ENCODE measurements at regions not wholly inside any gene's neighbourhood (a gene's known extent, or its start where the extent isn't known, plus 50 kb on each side); places are given as distances from the start of the nearest gene placed in this dataset.

DNA sequence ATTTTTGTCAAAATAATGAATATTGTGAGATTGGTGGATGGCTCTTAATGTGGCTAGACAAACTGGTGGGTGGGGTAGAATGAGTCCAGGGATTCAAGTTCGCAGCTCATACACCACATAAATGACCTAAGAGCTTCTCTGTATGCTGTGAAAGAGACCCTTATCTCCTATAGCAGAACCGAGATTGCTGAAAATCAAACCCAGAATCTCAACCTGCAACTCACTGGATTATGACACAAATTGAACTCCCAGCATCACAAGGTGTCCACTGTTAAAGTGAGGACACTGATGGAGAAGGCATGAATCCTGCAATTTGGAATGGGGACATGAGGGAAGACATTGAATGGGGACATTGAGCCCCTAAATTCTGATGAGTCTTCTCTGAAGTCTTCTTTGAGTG, 51.3 kb upstream of the CNKSR3 start:
- no peak for DNase-seq

DNA sequence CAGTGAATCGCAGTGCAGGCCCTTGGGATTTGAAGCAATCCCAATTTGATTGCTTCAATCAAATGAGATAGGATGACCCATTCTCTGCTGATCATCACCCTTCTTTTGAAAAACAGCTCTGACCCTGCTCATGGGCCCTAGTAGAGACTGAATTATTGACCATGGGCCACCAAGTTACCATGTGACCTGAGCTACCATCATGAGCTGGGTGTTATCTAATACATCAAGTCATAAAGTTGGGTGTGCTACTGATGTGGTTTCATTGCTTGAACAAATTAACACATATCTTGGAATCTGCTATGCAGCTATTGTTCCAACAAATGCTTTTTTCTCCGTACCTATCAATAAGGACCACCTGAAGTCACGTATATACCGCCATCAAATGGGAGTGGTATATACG, 54.8 kb upstream of the CNKSR3 start:
- no peak for DNase-seq

DNA sequence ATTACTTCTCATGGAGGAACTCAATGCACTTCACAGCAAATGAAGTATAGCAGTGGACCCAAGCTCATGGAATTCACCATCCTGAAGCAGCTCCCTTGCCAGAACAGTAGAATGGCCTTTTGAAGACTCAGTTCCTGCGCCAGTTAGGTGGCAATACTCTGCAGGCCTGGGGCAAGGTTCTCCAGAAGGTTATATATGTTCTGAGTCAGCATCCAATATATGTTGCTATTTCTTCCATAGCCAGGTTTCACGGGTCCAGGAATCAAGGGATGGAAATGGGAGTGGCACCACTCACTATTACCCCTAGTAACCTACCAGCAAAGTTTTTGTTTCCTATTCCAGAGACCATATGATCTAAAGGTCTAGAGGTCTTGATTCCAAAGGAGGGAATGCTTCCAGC, 56.4 kb upstream of the CNKSR3 start:
- no peak for DNase-seq

DNA sequence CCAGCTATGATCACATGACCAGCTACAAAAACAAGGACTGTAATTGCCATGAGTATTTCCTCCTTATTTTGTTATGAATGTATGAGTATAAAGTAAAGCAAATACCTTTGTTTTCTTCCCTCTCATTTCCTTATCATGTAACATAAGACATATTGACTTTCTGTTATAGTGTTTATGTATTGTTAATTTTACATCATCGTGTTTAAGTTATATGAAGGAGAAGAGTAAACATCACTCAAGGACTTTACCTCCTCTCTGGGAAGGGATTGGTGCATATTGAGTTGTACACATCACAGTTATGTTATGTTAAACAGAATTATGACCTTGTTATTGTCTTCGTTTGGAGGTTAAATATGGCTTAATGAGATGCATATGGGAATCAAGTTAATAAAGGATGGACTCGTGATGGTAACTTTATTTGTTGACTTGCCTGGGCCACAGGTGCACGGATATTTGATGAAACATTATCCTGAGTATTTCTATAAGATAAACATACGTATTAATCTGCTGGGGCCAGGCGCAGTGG, 57.3 kb upstream of the CNKSR3 start:
- no peak for DNase-seq

DNA sequence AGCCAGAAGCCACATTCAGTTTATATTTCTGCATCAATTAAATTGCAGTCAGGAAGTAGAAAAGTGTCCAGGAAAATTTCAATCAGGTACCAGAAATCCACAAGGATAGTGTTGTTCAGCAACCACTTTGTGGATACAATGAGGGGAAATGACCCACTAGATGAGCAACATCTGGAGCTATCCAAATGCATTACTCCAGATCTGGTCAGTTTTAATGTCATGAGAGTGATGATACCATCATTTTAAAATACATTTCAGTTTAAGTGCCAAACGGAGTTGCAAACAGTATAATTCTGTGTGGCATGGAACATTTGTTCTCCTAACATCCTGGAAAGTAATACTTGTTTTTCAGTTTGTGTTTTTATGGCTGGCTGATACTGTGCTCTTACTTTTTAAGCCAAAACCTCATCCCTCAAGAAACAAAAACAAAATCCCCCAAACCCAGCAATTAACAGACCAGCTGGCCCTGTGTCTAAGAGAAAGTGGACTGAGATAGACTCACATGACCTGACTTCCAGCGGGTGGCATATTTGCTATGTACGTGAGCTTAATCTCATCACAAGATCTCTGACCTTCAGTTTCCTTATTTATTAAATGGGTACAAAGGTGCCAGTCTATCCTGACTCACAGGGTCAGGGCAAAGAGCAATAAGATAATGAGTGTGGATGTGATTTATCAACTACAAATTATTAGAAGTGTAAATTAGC, 58.8 kb upstream of the CNKSR3 start:
- no peak for DNase-seq

DNA sequence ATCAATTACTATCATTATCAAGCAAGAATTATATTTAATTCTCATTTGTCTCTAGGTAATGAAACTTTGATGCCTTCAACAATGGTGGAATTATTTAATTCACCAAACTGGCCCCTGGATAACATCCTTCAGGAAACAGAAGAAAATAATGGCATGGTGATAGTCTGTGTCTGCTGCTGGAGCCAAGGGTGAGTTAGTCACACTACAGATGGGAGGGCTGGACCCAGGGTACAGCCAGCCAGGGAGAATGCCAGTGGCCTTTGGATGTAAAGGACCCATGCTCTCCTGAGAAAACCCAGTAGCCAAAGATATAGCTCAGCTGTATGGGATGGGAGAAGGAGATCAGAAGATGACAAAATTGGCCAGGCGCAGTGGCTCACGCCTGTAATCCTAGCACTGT, 60.0 kb upstream of the CNKSR3 start:
- DNase-seq, result no peak

DNA sequence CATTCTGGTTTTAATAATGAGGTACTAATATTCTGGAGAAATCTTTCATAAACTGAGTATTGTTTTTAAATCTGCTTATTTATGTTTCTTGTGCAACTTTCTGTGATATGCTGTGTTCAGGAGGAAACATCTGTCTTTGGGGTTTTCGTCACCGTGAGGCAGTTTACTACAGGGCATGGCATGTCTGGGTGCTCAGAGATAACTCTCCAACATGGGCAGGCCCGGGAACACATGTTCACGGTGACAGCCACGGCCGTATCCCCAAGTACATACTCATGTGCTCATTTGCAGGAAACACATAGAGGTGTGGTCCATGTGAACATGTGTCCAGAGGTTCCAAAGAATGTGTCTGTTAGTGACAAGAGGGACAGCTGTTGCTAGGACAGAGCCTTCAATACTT, 62.1 kb upstream of the CNKSR3 start:
- no peak for DNase-seq

DNA sequence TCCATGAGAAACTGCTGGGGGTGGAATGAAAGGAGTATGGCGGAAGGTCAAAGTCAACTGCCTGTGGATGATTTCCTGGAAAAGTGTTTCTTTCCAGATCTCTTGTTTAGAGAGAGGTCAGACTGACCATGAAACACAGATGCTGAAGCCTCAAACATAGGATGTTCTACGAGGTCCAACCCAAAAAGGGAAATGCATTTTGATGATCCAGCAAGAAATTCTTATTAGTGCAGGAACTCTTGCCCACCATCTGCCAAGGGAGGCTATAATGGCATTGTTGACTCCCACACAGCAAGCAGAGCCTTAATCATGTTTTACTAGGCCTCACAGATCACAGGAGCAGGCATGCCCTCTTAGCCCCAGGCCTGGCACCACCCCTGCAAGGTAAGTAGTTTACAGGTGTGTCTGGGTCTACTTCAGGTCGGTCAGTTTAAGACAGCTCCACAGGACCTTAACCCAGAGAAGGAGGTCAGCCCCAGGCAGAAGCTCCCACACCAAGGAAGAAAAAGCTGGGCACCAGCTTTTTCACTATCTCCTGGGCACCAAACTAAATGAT, 67.6 kb upstream of the CNKSR3 start:
- DNase-seq, result no peak

DNA sequence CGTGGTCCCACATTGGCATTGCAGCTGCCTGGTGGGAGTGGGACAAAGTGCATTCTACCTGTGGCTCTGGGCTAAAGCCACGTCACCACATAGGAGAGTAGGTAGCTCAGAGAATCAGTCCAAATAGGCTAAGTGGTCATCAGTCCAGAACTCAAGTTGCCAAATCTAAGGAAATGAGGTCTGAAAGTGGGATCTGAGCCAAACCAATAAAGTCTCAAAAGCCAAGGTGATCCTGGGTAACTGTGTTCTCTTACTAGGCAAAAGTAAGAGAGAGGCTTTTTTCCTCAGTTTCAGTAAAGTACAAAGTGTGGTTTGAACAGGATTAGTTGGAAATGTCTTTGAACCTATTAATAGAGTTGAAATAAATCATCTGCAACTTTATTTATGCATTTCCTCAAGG, 68.6 kb upstream of the CNKSR3 start:
- no peak for DNase-seq

DNA sequence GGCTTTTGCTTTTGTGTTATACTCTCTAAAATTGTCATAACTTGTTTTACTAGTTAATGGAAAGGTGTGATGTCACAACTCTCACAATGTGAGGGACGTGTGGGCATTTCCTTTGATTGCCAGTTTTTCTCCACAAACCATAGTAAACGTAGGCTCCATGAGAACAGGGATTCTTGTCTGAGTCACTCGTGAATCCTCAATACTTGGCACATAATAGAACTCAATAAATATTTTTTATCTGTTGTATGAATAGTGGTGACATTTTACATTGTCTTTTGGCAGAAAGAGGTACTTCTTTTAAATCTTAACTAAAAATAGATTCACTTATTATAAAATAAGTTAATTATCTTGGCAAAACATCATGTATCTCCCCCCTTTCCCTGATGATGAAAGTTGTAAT, 69.0 kb upstream of the CNKSR3 start:
- DNase-seq, result no peak

DNA sequence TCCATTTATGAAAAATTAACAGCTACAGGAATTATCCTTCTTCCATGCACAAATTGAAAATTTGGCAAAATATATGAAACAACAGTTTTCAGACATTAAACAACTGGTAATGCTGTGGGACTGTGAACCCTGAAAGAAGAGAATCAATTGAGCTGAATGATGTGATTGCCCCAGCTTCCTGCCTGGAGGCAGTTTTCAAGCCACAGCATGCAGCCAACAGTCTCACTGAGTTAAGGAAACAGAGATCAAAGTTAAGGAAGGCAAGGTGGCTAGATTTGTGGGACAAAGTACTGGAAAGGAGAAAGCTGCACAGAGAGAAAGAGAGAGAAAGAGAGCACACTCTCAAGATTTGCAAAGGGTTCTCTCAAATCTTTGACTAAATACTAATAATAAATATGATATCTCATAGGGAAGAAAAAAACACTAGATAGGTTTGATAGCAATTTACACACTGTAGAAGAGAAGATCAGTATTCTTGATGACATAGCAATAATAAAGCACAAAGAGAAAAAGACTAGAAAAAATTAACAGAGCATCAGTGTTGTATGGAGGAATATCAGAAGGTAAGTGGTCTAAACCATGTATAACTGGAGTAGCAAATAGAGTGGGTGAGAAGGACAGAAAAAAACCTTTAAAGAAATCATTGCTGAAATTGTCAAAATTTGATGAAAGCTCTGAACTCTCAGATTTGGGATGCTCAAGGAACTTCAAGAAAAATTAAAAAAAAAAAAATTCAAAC, 70.1 kb upstream of the CNKSR3 start:
- no peak for DNase-seq

DNA sequence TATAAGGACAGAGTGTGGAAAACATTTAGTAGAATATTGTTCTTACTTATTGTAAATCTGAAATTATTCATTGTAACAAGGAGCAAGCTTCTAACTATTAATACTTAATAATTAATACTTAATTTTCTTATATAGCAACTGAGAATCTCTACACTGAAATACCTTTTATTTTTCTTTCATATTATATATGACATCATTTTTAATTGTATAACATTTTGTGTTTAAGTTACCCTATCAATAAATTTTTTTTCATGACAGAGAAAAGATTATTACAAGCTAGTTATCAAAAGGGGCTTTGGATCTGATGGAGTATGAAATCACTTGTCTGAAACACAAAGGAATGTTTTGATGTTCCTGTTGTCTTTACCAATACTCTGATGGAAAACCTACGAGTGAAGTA, 72.2 kb upstream of the CNKSR3 start:
- no peak for DNase-seq

DNA sequence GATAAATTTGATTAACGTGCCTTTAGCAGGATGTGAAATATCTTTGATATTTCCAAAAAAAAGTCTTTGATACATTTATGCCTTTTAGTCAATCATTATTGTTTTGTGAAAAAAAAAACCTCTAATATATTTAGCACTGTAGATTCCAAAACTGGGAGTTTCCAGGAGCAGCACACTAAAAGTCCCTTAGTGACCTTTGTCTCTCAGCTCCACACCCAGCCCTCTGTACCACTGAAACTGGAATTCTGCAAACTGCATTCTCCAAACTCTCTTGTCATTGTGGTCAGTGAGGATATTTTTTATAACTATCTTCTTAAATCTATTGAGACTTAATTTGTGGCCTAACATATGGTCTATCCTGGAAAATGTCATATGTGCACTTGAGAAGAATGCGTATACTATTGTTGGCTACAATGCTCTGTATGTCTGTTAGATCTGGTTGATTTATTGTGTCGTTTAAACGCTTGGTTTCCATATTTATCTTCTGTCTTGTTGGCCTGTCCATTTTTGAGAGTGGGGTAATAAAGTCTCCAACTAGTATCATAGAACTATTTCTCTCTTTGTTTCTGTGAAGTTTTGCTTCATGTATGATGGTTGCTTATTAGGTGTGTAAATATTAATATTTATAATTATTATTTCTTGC, 73.2 kb upstream of the CNKSR3 start:
- no peak for DNase-seq

DNA sequence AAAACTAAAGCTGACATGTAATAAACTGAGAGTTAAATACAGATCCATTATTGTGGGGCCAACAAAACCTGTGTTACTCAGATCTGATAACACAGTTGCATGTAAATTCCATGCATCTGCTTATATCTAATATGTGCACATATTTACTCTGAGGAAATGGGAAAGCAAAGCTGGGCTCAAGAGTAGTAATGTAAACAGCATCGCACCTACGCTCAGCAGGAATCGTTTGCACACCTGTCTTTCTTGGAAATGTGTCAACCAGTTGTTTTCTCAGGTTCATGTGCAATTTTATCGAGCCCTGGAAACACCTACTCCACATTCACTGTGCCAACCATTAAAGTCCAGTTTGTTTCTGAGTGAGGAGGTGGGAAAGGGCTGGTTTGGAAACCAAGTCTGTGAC, 80.3 kb upstream of the CNKSR3 start:
- peak; percentile 6 for DNase-seq

DNA sequence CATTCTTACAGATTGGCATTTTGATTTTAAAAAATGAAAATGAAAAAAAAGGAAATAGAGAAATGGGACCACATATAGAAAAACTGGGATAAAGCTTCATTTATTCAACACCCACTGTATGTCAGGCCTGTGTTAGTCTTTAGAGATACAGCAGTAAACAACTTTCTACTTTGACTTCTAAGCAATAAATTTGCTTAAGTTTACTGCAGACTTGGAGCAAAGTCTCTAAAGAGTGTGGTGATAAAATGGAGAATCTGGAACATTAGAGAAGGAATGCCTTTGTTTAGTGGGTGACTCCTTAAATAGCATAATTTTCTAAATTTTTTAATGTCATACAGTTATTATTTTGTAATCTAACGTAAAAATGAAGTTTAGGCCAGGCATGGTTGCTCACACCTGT, 80.7 kb upstream of the CNKSR3 start:
- no peak for DNase-seq

DNA sequence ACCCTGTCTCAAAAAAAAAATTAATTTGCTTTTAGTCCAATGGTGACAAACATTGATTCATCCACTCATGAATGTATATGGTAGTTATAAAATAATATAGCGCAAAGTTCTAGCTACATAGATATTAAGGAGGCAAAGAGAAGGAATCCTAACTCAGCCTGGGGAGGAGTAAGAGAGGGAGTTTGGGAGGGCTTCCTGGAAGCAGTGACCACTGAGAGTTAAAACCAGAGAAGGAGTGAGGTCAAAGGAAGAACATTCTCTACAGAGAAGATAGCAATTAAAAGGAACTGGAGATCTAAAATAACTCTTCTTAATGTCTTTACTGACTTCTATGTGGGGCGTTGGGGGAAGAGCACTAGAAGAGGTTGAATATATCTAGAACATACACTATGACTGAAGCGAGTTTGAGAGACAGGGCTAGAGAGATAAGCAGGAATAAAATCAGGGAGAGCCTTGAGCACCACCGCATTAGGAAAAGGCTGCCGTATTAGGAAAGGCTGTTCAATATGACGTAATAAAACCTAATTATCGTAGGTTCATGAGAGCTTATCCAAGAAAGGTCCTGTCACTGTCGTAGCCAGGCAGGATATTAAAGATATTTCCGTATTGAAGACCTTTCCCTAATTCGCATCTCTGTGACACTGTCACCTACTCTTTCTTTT, 81.8 kb upstream of the CNKSR3 start:
- no peak for DNase-seq

DNA sequence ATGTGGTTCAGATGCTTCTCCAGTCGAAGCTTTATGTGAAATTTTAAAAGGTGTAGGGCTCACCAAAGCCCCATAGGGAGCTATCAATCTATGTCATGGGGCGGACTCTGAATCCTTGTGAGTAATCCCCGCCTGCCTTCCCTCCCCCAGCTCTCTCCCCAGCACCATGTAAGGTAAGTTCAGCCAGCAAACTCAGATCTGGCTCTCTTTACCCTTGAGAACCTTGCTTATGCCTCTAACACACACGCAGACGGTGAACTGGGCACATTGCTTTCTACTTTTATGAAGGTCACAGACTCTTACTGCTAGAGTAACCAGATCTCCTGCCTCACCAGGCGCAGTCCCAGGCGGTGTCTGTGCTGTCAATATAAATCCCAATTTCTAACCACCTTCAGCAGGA, 82.6 kb upstream of the CNKSR3 start:
- no peak for DNase-seq

DNA sequence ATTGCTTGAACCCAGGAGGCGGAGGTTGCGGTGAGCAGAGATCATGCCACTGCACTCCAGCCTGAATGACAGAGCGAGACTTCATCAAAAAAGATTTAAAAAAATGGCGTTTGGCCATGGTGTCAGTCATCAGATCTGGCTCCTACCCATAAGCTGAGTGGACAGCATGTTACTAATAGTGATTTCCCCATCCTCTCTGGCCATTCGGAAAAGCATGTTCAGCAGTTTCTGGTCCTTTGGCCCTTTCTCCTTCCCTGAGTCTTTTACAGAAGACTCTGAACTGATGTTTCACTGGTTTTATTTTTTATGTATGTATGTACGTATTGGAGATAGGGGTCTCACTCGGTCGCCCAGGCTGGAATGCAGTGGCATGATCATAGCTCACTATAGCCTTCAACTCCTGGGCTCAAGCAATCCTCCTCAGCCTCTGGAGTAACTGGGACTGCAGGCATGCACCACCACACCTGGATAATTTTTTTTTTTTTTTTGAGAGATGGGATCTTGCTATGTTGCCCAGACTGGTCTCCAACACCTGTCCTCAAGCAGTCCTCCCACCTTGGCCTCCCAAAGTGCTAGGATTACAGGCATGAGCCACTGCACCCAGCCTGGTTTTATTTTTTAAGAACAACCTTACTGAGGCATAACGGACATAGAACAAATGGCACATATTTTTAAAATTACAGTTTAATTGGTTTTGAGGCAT, 84.2 kb upstream of the CNKSR3 start:
- no peak for DNase-seq

DNA sequence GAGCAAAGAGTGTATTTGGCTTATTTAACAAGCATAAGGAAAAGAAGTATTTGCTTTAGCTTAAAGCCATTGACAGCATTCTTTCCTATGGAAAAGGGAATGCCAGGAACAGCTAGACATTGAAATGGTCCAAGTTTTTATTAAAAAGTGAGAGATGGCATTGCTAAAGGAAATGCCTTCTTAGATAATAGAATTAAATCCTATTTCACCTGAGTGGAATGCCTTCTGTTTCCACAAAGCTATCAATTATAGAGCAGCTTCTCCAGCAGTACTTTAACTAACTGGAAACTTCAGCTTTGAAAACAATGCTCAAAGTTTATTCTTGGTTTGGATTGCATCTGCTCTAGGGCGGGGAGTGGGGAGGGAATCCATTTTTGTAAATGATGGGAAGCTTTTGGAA, 85.1 kb upstream of the CNKSR3 start:
- DNase-seq, result no peak

DNA sequence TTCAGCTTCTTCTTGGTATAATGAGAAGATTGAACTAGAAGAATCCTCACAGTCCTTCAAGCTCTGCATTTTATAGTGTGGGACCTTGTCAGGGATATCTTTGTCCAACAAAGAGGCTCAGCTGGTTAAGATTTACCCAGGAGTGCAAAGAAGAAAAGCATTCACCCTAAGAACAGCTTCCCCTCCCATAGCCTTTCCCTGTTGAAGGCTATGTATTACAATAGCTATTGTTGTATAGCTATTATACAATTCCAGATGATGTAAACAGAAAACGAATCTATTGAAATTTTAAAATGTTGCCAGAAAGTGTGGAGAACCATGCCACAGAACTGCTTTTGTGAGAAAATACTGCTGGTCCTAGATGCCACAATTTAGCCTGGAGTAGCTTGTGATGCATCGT, 85.5 kb upstream of the CNKSR3 start:
- no peak for DNase-seq

DNA sequence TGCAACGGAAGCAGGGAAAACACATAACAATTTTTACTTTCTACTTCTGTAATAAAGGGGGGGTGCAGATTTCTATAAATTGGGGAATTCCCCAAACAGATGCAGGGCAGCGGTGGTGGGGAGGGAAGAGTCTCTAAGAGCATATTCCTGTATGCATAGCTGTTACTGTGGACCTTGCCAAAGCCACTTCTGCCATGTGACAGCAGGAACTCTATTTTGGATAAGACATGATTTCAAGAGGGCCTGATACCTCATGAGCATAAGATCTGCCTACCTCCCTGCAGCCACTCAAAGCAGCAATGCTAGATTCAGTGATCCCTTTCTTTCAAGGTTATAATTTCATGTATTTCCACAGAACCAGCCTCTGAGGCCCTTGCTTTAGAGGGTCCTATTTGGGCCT, 86.2 kb upstream of the CNKSR3 start:
- DNase-seq, result no peak

DNA sequence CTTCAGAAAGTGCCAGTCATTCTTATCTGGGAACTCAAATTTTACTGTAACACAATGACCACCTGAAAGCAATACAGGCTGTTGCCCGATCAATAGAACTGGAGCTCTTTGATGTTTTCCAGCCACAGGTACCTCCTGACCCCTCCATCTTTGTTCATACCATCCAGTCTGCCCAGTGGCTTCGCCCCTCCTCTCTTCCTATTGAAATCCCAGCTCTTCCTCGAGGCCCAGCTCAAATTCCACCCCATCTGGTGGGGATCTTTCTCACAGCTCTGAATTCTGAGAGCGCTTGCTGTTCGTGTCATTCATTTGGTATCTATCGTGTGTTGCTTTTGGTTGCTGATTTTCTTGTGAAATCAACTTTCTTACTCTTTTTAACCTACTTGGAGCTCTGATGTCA, 87.9 kb upstream of the CNKSR3 start:
- DNase-seq, result no peak

DNA sequence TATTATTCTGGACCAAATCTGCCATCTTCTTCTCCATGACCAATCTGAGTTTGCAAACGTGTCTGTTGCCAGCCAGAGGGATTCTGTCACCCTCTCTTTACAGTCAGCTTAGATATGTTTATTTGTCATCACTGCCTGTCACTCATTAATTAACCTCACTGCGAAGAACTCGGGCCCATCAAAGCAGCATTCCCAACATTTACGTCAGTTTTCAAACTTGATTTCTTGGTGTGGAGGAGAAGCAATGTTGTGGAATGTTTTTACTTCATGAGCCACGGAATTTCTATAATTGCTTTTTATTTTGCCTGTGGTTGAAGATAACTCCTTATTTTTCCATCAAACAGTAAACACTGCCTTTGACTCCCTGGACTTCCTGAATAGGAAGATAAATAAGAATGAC, 91.8 kb upstream of the CNKSR3 start:
- no peak for DNase-seq

Measured in NCI-H2171 (cell line).